NB4 (cell line): ENCODE measurements at regions not wholly inside any gene's neighbourhood (a gene's known extent, or its start where the extent isn't known, plus 50 kb on each side); places are given as distances from the start of the nearest gene placed in this dataset.

Experiments
- MAX ChIP-seq: IDR thresholded peaks from 2 replicates; pipeline ENCODE4 v1.6.1; 2011; ENCODE audit warnings: low read depth, low read length
- POLR2A ChIP-seq: IDR thresholded peaks from 2 replicates; pipeline ENCODE4 v1.6.1; 2011; ENCODE audit warnings: mild to moderate bottlenecking; ENCODE audit not compliant: insufficient read length; ENCODE audit errors: extremely low read depth
- TF ChIP-seq, protein P1 (sequence below): IDR thresholded peaks from one replicate; pipeline ENCODE4 v1.5.1; 2012; ENCODE audit warnings: low read depth, low read length

DNA sequence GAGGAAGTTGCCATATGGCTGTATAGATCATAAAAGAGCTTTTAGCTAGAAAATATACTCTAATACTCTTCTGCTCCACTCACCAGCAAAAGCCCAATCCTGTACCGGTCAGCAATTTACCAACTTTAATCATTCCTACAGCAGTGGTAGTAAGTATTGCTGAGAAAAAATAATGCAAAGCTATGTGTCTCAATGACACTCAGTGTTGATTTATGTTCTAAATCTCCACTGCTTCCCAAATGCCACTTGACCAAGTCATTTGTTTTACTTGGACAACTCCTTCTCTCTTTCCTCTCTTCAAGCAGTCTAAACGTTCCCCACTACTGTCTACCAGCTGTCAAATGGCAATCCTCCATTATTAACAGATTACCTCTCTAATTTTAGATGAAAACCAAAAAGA is 201.8 kb upstream of the GK2 start:
- TF ChIP-seq, protein P1, sequence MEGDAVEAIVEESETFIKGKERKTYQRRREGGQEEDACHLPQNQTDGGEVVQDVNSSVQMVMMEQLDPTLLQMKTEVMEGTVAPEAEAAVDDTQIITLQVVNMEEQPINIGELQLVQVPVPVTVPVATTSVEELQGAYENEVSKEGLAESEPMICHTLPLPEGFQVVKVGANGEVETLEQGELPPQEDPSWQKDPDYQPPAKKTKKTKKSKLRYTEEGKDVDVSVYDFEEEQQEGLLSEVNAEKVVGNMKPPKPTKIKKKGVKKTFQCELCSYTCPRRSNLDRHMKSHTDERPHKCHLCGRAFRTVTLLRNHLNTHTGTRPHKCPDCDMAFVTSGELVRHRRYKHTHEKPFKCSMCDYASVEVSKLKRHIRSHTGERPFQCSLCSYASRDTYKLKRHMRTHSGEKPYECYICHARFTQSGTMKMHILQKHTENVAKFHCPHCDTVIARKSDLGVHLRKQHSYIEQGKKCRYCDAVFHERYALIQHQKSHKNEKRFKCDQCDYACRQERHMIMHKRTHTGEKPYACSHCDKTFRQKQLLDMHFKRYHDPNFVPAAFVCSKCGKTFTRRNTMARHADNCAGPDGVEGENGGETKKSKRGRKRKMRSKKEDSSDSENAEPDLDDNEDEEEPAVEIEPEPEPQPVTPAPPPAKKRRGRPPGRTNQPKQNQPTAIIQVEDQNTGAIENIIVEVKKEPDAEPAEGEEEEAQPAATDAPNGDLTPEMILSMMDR = no peak
- TF ChIP-seq POLR2A = no peak
- TF ChIP-seq MAX = no peak
